NT2/D1 (cell line): ENCODE measurements at regions not wholly inside any gene's neighbourhood (a gene's known extent, or its start where the extent isn't known, plus 50 kb on each side); places are given as distances from the start of the nearest gene placed in this dataset.

Experiments
- YY1 ChIP-seq: IDR thresholded peaks from 2 replicates; pipeline ENCODE4 v1.6.1; 2011; ENCODE audit not compliant: insufficient read length, insufficient read depth
- ZNF274 ChIP-seq: IDR thresholded peaks from 2 replicates; pipeline ENCODE4 v1.6.1; 2011; ENCODE audit warnings: mild to moderate bottlenecking, low read depth, low read length

DNA sequence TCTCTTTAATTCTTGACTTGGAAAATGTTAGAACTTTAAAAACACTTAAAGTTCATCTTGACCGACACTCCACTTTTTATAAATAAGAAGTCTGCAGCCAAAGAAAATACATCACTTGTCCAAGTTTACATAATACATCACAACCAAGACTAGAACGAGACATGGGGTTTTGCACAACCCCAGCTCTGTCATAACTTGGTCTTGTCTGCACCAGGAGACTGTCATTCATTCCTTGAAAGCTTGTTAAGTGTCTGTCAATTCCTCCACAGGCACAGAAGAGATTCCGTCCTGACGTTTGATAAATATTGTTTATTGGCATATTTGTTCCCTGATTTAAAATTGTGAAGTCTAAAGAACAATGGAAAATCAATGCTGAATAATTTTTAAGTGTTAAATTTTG, 139.5 kb upstream of the SETBP1 start:
- TF ChIP-seq ZNF274 (no peak), YY1 (no peak)
